AG04450 (cell line): ENCODE measurements at regions not wholly inside any gene's neighbourhood (a gene's known extent, or its start where the extent isn't known, plus 50 kb on each side); places are given as distances from the start of the nearest gene placed in this dataset.
"Not testable (repeated sequence)": the region's sequence is repeated elsewhere in the genome, so short reads cannot be mapped to it uniquely, and the experiment has no call there.

Experiments used
- CTCF ChIA-PET: fragments of 300-600, 350-600 bp; formaldehyde crosslinking; extraction: SDS; loops from one replicate; lab custom pipeline; 2022; ENCODE audit warnings: antibody characterized with exemption, inconsistent platforms; lab: Charles Lee
- POLR2A ChIA-PET: fragments of 350-600 bp; formaldehyde crosslinking; extraction: SDS; loops from one replicate; lab custom pipeline; 2021; ENCODE audit warnings: antibody characterized with exemption, inconsistent platforms; lab: Yijun Ruan, JAX
- DNase-seq: peaks from one replicate; pipeline ENCODE4 v3.0.0-alpha.2; 2011; ENCODE audit warnings: low read depth, low spot score
- H3K27ac ChIP-seq: one replicate; pipeline ENCODE4 v1.5.1; 2012; ENCODE audit warnings: low read depth, low read length, control low read depth
- H3K27me3 ChIP-seq: one replicate; pipeline ENCODE4 v1.6.0; 2012; ENCODE audit warnings: low read length; ENCODE audit not compliant: control insufficient read depth, insufficient read depth
- H3K4me3 ChIP-seq: 2 replicates; pipeline ENCODE4 v1.5.1; 2011; ENCODE audit warnings: mild to moderate bottlenecking, low read depth, low read length, control low read depth
- H3K9me3 ChIP-seq: 2 replicates; pipeline ENCODE4 v1.5.1; 2012; ENCODE audit warnings: low read length; ENCODE audit not compliant: control insufficient read depth, insufficient read depth
- TF ChIP-seq, protein P1 (sequence below): IDR thresholded peaks from 2 replicates; pipeline ENCODE4 v1.5.1; 2011; ENCODE audit warnings: low read depth, low read length, control low read depth, inconsistent platforms

DNA sequence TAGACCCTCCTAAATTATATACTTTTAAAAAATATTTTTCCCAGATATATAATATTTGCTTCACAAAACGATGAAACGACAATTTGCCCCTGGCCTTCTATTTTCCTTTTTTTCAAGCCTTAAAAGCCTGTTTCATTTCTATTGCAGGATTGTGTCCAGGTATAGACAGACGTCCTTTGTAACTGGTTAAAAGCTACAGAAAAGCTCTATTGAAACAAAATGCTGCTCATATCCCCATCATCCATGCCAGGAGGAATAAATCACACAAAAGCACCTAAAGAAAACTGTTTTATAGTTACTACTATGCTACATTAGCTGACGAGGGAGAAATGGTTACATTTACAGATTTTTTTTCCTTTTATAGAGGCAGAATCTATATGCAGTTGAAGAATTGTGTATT lies 765.1 kb downstream of the DIAPH3 start:
- Histone ChIP-seq H3K9me3 (no peaks in the 10 kb centered on the region), H3K27ac (no peak overlapping the region), H3K4me3 (no peak overlapping the region), H3K27me3 (no peaks in the 10 kb centered on the region)
- ChIA-PET CTCF (interaction anchor here (1.1 to 3.3 kb wide), 7 partner anchors 8 to 508 kb away, joined by 3 to 25 read pairs (median 5); no protein-coding TSS in a partner anchor), POLR2A (no interaction called here)
- TF ChIP-seq, protein P1, sequence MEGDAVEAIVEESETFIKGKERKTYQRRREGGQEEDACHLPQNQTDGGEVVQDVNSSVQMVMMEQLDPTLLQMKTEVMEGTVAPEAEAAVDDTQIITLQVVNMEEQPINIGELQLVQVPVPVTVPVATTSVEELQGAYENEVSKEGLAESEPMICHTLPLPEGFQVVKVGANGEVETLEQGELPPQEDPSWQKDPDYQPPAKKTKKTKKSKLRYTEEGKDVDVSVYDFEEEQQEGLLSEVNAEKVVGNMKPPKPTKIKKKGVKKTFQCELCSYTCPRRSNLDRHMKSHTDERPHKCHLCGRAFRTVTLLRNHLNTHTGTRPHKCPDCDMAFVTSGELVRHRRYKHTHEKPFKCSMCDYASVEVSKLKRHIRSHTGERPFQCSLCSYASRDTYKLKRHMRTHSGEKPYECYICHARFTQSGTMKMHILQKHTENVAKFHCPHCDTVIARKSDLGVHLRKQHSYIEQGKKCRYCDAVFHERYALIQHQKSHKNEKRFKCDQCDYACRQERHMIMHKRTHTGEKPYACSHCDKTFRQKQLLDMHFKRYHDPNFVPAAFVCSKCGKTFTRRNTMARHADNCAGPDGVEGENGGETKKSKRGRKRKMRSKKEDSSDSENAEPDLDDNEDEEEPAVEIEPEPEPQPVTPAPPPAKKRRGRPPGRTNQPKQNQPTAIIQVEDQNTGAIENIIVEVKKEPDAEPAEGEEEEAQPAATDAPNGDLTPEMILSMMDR: no peak
- no peak for DNase-seq

DNA sequence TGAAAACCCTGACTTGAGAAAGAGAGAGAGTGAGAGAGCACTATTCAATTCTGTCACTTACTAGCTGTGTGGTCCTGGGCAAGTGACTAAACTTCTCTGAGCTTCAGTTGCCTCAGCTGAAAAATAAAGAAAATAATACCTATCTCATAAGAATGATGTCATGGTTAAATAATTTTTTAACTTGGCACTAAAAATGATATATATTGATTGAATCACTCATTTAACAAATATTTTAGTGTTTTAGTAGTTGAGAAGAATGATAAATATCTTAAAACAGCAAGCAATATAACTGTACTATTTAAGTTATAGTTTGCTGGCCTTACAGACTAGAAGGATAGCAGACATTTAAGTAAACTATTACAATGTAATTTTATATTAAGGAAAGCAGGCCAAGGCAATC lies 764.2 kb downstream of the DIAPH3 start:
- ChIA-PET CTCF (interaction anchor here (1.3 to 3.3 kb wide), 5 partner anchors 7 to 280 kb away, joined by 3 to 25 read pairs (median 9); no protein-coding TSS in a partner anchor), POLR2A (interaction anchor here (0.7 kb wide), 1 partner anchor 59 kb away, joined by 3 read pairs; no protein-coding TSS in a partner anchor)
- H3K27ac ChIP-seq: no peak overlapping the region
- no peak overlapping the region for H3K4me3 ChIP-seq
- TF ChIP-seq, protein P1: no peak
- H3K9me3 ChIP-seq: no peaks in the 10 kb centered on the region
- no peak for DNase-seq
- H3K27me3 ChIP-seq: no peaks in the 10 kb centered on the region

DNA sequence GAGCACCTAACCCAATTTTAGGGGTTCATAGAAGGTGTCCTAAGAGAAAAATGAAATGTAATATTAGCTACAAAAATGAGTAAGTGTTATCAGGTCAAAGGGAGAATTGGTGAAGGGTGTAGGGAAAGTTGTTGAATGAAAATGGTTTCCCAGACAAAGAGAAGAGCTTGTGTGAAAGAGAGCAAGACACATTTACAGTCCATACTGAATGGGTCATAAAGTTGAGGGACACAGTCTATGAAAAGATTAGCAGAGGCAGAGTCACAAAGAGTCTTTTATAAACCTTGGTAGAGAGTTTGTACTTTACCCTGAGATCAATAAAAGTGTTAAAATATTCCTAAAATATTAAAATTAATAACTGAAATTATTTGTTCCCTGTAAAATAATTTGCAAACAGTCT lies 759.4 kb downstream of the DIAPH3 start:
- H3K27ac ChIP-seq: no peak overlapping the region
- H3K27me3 ChIP-seq: no peaks in the 10 kb centered on the region
- DNase-seq: no peak
- no peaks in the 10 kb centered on the region for H3K9me3 ChIP-seq
- TF ChIP-seq, protein P1: no peak
- ChIA-PET POLR2A (no interaction called here), CTCF (interaction anchor here (0.6 to 2.6 kb wide), 3 partner anchors 12 to 276 kb away, joined by 4 to 10 read pairs (median 5); no protein-coding TSS in a partner anchor)
- no peak overlapping the region for H3K4me3 ChIP-seq

DNA sequence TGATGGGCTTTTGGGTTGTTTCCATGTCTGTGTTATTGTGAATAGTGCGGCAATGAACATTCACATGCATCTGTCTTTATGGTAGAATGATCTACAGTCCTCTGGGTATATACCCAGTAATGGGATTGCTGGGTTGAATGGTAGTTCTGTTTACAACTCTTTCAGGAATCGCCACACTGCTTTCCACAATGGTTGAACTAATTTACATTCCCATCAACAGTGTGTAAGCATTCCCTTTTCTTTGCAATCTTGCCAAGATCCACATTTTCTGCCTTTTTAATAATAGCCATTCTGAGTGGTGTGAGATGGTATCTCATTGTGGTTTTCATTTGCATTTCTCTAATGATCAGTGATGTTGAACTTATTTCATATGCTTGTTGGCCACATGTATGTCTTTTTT lies 756.5 kb downstream of the DIAPH3 start:
- POLR2A ChIA-PET, H3K4me3 ChIP-seq, H3K27ac ChIP-seq, H3K9me3 ChIP-seq, H3K27me3 ChIP-seq, DNase-seq: not testable (repeated sequence)
- CTCF ChIA-PET: interaction anchor here (2.5 kb wide), 1 partner anchor 16 kb away, joined by 14 read pairs; no protein-coding TSS in a partner anchor

DNA sequence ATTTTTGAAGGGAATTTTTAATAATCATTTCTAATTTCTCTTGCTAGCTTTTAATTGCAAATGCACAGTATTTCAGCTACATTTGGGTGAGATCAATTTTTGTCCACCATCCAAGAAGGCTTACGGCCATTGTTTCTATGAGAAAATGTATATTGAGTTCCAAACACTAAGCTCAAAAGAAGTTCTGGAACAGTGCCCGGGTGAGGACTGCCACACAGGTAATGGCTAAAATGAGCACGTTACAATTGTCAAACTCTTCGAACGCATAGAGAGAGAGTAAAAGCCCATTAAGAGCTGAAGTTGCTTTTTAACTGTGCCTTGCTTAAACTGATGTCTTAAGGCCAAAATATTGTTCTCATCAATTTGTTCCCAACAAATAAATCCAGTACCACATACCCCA lies 755.0 kb downstream of the DIAPH3 start:
- no peak for DNase-seq
- POLR2A ChIA-PET: no interaction called here
- CTCF ChIA-PET: interaction anchor here (0.7 to 2.5 kb wide), 3 partner anchors 17 to 270 kb away, joined by 4 to 14 read pairs (median 5); no protein-coding TSS in a partner anchor
- no peaks in the 10 kb centered on the region for H3K9me3 ChIP-seq
- H3K27me3 ChIP-seq: no peaks in the 10 kb centered on the region
- H3K4me3 ChIP-seq: no peak overlapping the region
- TF ChIP-seq, protein P1: no peak
- H3K27ac ChIP-seq: no peak overlapping the region
